AG09319 (cell line): ENCODE measurements at regions not wholly inside any gene's neighbourhood (a gene's known extent, or its start where the extent isn't known, plus 50 kb on each side); places are given as distances from the start of the nearest gene placed in this dataset.

Experiments used
- DNase-seq: peaks from one replicate; pipeline ENCODE4 v3.0.0-alpha.2; 2010; ENCODE audit warnings: low read depth; ENCODE audit errors: extremely low read depth
- TF ChIP-seq, protein P1 (sequence below): IDR thresholded peaks from 2 replicates; pipeline ENCODE4 v1.5.1; 2011; ENCODE audit warnings: low read depth, mild to moderate bottlenecking, inconsistent platforms, low read length, moderate library complexity

DNA sequence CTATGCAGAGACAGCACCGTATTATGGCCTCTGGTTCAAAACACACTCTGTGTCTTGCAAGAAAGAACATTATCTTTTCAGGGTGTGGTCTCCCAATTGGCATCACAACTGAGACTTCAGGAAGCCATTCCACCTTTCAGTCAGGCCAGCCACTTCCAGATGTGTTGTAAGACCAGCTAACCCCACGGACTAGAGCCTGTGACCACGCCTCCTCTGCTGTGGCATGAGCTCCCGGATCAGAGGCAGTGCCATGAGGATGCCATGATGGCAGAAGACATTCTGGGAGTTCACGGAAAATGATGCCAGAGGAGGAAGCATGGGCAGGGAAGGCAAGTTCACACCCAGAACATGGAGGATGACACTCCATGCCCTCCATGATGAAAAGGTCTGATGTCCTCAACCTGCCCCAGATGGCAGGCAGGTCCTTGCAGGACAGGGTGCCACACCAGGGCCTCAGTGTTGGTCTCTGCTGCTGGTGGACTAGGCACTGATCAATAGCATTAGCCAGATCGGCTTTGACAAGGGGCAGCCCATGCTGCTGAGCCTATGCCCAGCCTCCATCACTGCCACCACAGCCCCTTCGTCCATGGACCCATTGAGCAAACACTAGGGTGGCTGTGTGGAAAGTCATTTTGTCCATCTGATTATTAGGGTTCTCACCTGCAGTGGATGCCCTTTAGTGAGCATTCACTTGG, 341.6 kb downstream of the MATN1 start:
- TF ChIP-seq, protein P1, sequence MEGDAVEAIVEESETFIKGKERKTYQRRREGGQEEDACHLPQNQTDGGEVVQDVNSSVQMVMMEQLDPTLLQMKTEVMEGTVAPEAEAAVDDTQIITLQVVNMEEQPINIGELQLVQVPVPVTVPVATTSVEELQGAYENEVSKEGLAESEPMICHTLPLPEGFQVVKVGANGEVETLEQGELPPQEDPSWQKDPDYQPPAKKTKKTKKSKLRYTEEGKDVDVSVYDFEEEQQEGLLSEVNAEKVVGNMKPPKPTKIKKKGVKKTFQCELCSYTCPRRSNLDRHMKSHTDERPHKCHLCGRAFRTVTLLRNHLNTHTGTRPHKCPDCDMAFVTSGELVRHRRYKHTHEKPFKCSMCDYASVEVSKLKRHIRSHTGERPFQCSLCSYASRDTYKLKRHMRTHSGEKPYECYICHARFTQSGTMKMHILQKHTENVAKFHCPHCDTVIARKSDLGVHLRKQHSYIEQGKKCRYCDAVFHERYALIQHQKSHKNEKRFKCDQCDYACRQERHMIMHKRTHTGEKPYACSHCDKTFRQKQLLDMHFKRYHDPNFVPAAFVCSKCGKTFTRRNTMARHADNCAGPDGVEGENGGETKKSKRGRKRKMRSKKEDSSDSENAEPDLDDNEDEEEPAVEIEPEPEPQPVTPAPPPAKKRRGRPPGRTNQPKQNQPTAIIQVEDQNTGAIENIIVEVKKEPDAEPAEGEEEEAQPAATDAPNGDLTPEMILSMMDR = no peak
- DNase-seq = no peak

DNA sequence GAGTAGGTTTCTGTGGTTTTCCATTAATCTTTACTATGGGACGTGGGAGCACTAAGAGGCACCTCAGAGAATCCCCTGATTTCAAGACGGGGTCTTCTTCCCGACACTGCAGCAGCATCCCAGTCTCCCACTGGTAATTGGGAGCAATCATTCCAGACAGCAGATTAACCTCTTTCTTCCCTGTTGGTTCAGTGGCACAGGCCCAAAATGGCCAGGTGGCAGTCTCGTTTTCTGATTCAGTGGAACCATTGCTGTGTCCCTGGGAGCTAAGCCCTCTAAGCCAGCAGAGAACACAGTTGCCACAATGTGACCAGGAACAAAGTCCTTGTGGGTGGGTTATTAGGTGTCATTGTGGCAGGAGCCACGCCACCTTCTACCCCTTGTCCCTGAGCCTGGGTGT, 342.1 kb downstream of the MATN1 start:
- TF ChIP-seq, protein P1 = no peak
- DNase-seq = no peak

DNA sequence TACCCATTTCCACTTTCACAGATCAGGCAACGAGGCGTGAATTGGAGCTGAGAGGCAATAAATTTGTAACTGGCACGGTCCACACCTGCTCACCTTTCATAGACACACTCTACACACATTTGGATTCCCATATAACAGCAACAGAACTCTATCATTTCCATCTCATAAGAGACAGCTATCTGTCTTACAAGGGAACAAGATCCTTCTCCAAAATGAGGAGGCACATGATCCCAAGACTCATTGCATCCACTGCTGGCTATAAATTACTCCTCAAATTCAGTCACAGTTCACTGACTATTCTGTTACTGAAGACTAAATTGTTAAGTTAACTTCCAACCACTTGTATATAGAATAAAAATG, 342.8 kb downstream of the MATN1 start:
- TF ChIP-seq, protein P1 = no peak
- DNase-seq = no peak

DNA sequence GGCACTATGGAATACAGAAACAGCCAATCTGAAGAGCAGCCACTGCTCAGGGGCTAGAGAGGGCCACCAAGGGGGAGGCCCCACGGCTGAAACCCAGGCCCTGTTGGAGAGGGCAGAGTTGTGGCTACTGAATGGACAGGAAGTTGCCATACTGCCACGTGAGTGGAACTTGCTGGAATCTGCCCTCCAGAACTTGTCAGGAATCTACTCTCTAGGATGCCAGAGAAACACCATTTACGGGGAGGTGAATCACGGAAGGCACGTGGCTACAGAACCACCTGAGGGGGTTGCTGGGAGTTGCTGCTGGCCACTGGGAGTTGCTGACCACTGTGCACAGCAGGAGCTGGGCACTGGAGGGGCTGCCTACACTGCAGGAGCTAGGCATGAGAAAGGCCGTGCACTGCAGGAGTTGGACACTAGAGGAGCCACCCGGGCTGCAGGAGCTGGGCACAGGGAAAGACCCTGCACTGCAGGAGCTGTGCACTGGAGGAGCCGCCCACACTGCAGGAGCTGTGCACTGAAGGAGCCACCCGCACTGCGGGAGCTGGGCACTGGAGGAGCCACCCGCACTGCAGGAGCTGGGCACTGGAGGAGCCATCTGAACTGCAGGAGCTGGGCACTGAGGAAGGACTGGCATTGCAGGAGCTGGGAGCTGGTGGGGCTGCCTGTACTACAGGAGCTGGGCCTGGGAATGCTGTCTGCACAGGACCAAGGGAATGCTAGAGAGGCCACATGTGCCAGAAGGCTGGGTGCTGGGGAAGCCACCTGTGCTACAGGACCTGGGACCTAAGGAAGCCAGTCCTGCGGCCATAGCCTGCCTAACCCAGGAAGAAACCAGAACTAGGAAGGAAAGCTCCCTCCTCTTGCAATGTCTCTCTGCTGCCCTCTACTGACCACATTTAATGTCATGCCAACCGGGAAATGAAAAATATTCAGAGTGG, 343.4 kb downstream of the MATN1 start:
- TF ChIP-seq, protein P1 = peak; percentile 86
- peak; percentile 40 for DNase-seq

DNA sequence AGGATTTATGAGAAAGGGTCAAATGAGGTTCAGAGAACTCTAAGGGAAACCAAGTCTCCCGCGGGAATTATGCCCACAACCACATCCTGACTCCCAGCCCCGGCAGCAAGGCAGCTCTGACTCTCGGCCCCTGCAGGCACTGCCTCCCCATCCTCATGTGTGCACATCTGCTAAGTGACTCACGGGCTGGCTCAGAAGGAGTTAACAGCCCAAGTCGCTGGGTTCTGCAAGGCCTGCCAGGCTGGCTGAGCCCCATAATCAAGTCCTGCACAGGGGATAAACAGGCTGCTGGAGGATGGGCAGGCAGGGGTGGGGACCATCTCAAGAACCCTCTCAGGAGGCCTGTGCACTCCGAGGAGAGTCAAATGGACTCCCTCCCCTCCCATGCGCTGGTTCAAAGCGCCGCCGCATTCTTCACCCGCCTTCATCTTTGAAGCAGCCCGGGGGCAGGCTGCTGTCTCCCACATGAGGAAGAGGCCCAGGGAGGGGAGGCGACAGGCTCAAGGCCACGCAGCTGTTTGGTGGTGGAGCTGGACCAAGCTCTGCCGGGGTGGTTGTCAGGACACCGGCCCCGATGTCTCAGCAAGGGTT, 344.3 kb downstream of the MATN1 start:
- DNase-seq = peak; percentile 47
- TF ChIP-seq, protein P1 = no peak

DNA sequence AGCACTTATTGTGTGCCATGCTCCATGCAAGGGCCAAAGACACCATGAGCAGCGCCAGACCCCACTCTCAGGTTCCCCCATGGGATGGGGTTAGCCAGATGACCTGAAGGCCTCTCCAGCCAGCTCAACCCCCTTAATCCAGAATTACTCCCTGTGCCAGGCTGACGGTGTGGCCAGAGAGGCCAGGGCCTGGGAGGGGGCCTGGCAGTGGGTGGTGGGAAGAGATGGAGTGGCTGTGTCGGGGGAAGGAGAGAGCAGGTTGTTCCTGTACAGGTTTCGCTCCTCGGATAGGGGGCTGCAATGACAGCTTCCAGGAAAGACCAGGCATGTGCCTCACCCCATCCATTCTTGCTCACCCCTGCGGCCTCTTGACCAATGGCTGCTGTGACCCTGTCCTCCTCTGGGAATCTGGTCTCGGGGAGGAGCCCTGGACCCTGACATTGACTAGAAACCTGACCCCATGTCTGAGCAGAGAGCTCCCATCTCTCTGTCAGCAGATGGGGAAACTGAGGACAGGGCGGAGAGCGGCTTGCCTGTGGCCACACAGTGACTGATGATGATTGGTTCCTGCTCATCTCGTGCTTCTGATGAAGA, 345.3 kb downstream of the MATN1 start:
- TF ChIP-seq, protein P1 = no peak
- DNase-seq = no peak
